Naive thymus-derived CD4-positive, alpha-beta T cell (primary cell): ENCODE measurements at regions not wholly inside any gene's neighbourhood (a gene's known extent, or its start where the extent isn't known, plus 50 kb on each side); places are given as distances from the start of the nearest gene placed in this dataset.

Experiments
- ATAC-seq: fragments of 150-1000 bp; cut with Tn5 transposase; 2 replicates; pipeline ENCODE4 v1.10.0; 2021; ENCODE audit warnings: mild to moderate bottlenecking, moderate library complexity
- CTCF ChIA-PET: fragments of 350-600 bp; sonication (Branson Sonifier 250); formaldehyde crosslinking; loops from one replicate; lab custom pipeline; 2021; ENCODE audit warnings: antibody characterized with exemption; lab: Charles Lee
- POLR2A ChIA-PET: fragments of 350-600 bp; sonication (Branson Sonifier 250); formaldehyde crosslinking; loops from one replicate; lab custom pipeline; 2021; ENCODE audit warnings: antibody characterized with exemption, inconsistent platforms; lab: Charles Lee
- DNase-seq, 9 donors: peaks; one replicate each; pipeline versions ENCODE4 v3.0.0 to v3.0.0-alpha.2; 2020 to 2022; ENCODE audit warnings: mixed read lengths in 1 of 9
- H3K27ac ChIP-seq: one replicate; pipeline ENCODE4 v1.7.0; 2013; ENCODE audit warnings: mild to moderate bottlenecking, low read depth, low read length, moderate library complexity
- H3K27me3 ChIP-seq, 2 donors: one replicate each; pipeline ENCODE4 v1.7.0; 2013; ENCODE audit warnings: low read length in 2 of 2, mild to moderate bottlenecking in 2 of 2, moderate library complexity in 2 of 2; ENCODE audit not compliant: control insufficient read depth in 2 of 2, insufficient read depth in 2 of 2
- H3K36me3 ChIP-seq, 3 experiments: 1 replicate in 2 of 3; 2 replicates in 1 of 3; pipeline ENCODE4 v1.7.0; 2013; ENCODE audit warnings: low read length in 3 of 3, mild to moderate bottlenecking in 3 of 3, moderate library complexity in 1 of 3; ENCODE audit not compliant: insufficient read depth in 3 of 3, control insufficient read depth in 2 of 3
- H3K4me1 ChIP-seq, 2 donors: one replicate each; pipeline ENCODE4 v1.7.0; 2013; ENCODE audit warnings: low read length in 2 of 2, mild to moderate bottlenecking in 2 of 2, moderate library complexity in 1 of 2; ENCODE audit not compliant: control insufficient read depth in 2 of 2, insufficient read depth in 2 of 2
- H3K4me3 ChIP-seq: 2 replicates; pipeline ENCODE4 v1.7.0; 2013; ENCODE audit warnings: mild to moderate bottlenecking, low read length
- H3K9me3 ChIP-seq, 3 experiments: 1 replicate in 2 of 3; 2 replicates in 1 of 3; pipeline ENCODE4 v1.7.0; 2013; ENCODE audit warnings: low read length in 3 of 3; ENCODE audit not compliant: control insufficient read depth in 2 of 3
- H3K27ac Mint-ChIP-seq, 9 donors: one replicate each; pipeline ENCODE4 v1.8.0; 2020 to 2022; ENCODE audit warnings: mixed read lengths in 9 of 9, mild to moderate bottlenecking in 8 of 9, moderate library complexity in 5 of 9, inconsistent platforms in 2 of 9
- H3K27me3 Mint-ChIP-seq, 5 donors: one replicate each; pipeline ENCODE4 v1.8.0; 2021 to 2022; ENCODE audit warnings: mixed read lengths in 5 of 5, mild to moderate bottlenecking in 1 of 5
- H3K36me3 Mint-ChIP-seq, 5 donors: one replicate each; pipeline ENCODE4 v1.8.0; 2020 to 2022; ENCODE audit warnings: mixed read lengths in 5 of 5, mild to moderate bottlenecking in 3 of 5, inconsistent platforms in 1 of 5
- H3K4me1 Mint-ChIP-seq, 7 donors: one replicate each; pipeline ENCODE4 v1.8.0; 2020 to 2022; ENCODE audit warnings: mixed read lengths in 7 of 7, mild to moderate bottlenecking in 3 of 7, inconsistent platforms in 1 of 7
- H3K4me3 Mint-ChIP-seq, 10 donors: one replicate each; pipeline ENCODE4 v1.8.0; 2020 to 2022; ENCODE audit warnings: mild to moderate bottlenecking in 10 of 10, mixed read lengths in 10 of 10, moderate library complexity in 6 of 10, inconsistent platforms in 2 of 10
- H3K9me3 Mint-ChIP-seq, 11 donors: one replicate each; pipeline ENCODE4 v1.8.0; 2020 to 2022; ENCODE audit warnings: mixed read lengths in 11 of 11, mild to moderate bottlenecking in 4 of 11, inconsistent platforms in 1 of 11, moderate library complexity in 1 of 11
- intact Hi-C, 2 donors: fragments of 100-400 bp; cut with micrococcal nuclease; formaldehyde crosslinking; loops; one replicate each; pipeline ENCODE4 v1.15.1; 2023

GRCh38 chr1:94602316-94602715 lies 60.8 kb upstream of the F3 start:
- CTCF ChIA-PET = interaction anchor here (0.5 kb wide), 1 partner anchor 1761 kb away, joined by 3 read pairs; no protein-coding TSS in a partner anchor
- POLR2A ChIA-PET = no interaction called here
- ATAC-seq (peak; percentile 81), DNase-seq (peak in 1 of 9 donors; percentile 23)
- no peaks in the 10 kb centered on the region for H3K27me3 ChIP-seq
- no peak overlapping the region for H3K27ac ChIP-seq
- H3K27me3 Mint-ChIP-seq = peaks cover 34 to 55% (median 40%) of the 10 kb centered on the region in 5 donors
- no peaks in the 10 kb centered on the region for H3K36me3 Mint-ChIP-seq
- no peaks in the 10 kb centered on the region for H3K4me1 ChIP-seq
- peak overlapping the region in 3 of 10 donors; percentile 2 to 86 (median 24) for H3K4me3 Mint-ChIP-seq
- peak overlapping the region in 1 of 9 donors; percentile 82 for H3K27ac Mint-ChIP-seq
- H3K36me3 ChIP-seq = no peaks in the 10 kb centered on the region
- H3K4me1 Mint-ChIP-seq = peaks cover 0 to 22% (median 7%) of the 10 kb centered on the region in 7 donors
- H3K9me3 ChIP-seq = no peaks in the 10 kb centered on the region
- intact Hi-C loops = loop anchor here in 1 of 2 donors (10.0 kb wide), 1 partner anchor 202 kb away; no protein-coding TSS in a partner anchor
- H3K4me3 ChIP-seq = no peak overlapping the region
- peaks cover 0 to 6% (median 0%) of the 10 kb centered on the region in 11 donors for H3K9me3 Mint-ChIP-seq

- Histone ChIP-seq H3K36me3 (no peaks in the 10 kb centered on the region), H3K4me1 (no peaks in the 10 kb centered on the region), H3K9me3 (no peaks in the 10 kb centered on the region), H3K27me3 (no peaks in the 10 kb centered on the region), H3K4me3 (no peak overlapping the region), H3K27ac (no peak overlapping the region)
- intact Hi-C loops = loop anchor here in 1 of 2 donors (10.0 kb wide), 1 partner anchor 204 kb away; no protein-coding TSS in a partner anchor
- ATAC-seq = no peak
- Mint-ChIP-seq H3K36me3 (no peaks in the 10 kb centered on the region), H3K27ac (no peak overlapping the region), H3K9me3 (peaks cover 0 to 6% (median 0%) of the 10 kb centered on the region in 11 donors), H3K27me3 (peaks cover 35 to 57% (median 43%) of the 10 kb centered on the region in 5 donors), H3K4me1 (peaks cover 0 to 22% (median 7%) of the 10 kb centered on the region in 7 donors), H3K4me3 (no peak overlapping the region)
- ChIA-PET POLR2A (no interaction called here), CTCF (no interaction called here)
- no peak for DNase-seq
Observed at GRCh38 chr1:94600556-94600955, 59.0 kb upstream of the F3 start.

- H3K9me3 Mint-ChIP-seq = peaks cover 0 to 6% (median 0%) of the 10 kb centered on the region in 11 donors
Observed at GRCh38 chr1:94599095-94599813, 57.7 kb upstream of the F3 start.

DNA sequence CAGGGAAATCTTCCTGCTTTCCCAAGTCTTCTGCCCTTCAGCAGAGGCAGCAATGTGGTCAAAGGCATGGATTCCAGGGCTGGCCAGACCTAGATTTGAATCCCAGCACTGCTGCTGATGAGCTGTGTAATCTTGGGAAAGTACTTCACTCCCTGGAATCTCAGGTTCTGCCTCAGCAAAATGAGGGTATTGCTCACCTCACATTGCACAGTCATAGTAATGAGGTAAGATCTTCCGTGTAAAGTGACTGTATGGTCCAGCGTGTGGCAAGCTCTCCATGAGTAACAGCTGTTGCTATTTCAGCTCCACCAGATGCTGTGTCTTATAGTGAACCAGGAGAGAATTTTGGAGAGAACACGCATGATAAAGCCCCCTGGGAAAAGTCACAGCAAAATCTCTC lies 56.1 kb upstream of the F3 start:
- DNase-seq = no peak
- H3K36me3 Mint-ChIP-seq = no peaks in the 10 kb centered on the region
- intact Hi-C loops = no loop called here
- H3K27me3 Mint-ChIP-seq = peaks cover 14 to 41% (median 26%) of the 10 kb centered on the region in 5 donors
- H3K4me3 Mint-ChIP-seq = no peak overlapping the region
- H3K4me1 Mint-ChIP-seq = peaks cover 0 to 12% (median 6%) of the 10 kb centered on the region in 7 donors
- ATAC-seq = no peak
- Histone ChIP-seq H3K36me3 (no peaks in the 10 kb centered on the region), H3K4me3 (no peak overlapping the region), H3K4me1 (no peaks in the 10 kb centered on the region), H3K27me3 (no peaks in the 10 kb centered on the region), H3K9me3 (no peaks in the 10 kb centered on the region), H3K27ac (no peak overlapping the region)
- H3K27ac Mint-ChIP-seq = no peak overlapping the region
- ChIA-PET POLR2A (no interaction called here), CTCF (no interaction called here)
- H3K9me3 Mint-ChIP-seq = no peaks in the 10 kb centered on the region

More at GRCh38 chr1:94599095-94599813, 57.7 kb upstream of the F3 start:
- Mint-ChIP-seq H3K27me3 (peaks cover 26 to 51% (median 37%) of the 10 kb centered on the region in 5 donors), H3K4me1 (peaks cover 0 to 22% (median 7%) of the 10 kb centered on the region in 7 donors), H3K27ac (no peak overlapping the region), H3K4me3 (no peak overlapping the region), H3K36me3 (no peaks in the 10 kb centered on the region)
- CTCF ChIA-PET = no interaction called here
- no peak for DNase-seq
- Histone ChIP-seq H3K9me3 (no peaks in the 10 kb centered on the region), H3K36me3 (no peaks in the 10 kb centered on the region), H3K27ac (no peak overlapping the region), H3K4me1 (no peaks in the 10 kb centered on the region), H3K27me3 (no peaks in the 10 kb centered on the region), H3K4me3 (no peak overlapping the region)
- intact Hi-C loops = no loop called here
- ATAC-seq = no peak
- POLR2A ChIA-PET = no interaction called here

DNA sequence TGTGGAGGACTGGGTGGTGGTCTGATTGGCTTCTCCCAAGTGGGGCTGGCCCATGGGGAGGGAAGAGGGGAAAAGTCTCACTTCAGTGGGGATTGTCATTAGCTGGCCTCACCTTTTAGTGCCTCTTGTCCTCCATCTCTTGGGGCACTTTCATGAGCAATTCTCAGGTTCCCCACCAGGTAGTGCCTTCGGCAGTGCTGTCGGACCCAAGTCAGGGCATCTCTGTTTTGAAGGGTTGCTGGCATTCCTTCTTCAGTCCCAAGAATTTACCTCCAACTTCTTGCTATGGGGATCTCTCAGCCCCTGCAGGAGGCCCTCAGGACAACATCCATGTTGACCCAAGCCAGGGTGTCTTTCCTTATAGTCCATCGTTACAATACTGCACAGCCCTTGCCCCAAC lies 54.7 kb upstream of the F3 start:
- Histone ChIP-seq H3K27me3 (no peaks in the 10 kb centered on the region), H3K36me3 (no peaks in the 10 kb centered on the region), H3K9me3 (no peaks in the 10 kb centered on the region), H3K4me1 (no peaks in the 10 kb centered on the region), H3K27ac (no peak overlapping the region), H3K4me3 (no peak overlapping the region)
- H3K4me1 Mint-ChIP-seq = no peaks in the 10 kb centered on the region
- H3K36me3 Mint-ChIP-seq = no peaks in the 10 kb centered on the region
- ATAC-seq = no peak
- H3K9me3 Mint-ChIP-seq = no peaks in the 10 kb centered on the region
- intact Hi-C loops = no loop called here
- ChIA-PET CTCF (no interaction called here), POLR2A (no interaction called here)
- DNase-seq = no peak
- peaks cover 6 to 28% (median 20%) of the 10 kb centered on the region in 5 donors for H3K27me3 Mint-ChIP-seq
- no peak overlapping the region for H3K27ac Mint-ChIP-seq
- no peak overlapping the region for H3K4me3 Mint-ChIP-seq

GRCh38 chr1:94595658-94596057 lies 54.1 kb upstream of the F3 start:
- no peak overlapping the region for H3K4me3 Mint-ChIP-seq
- H3K9me3 Mint-ChIP-seq = no peaks in the 10 kb centered on the region
- no peak overlapping the region for H3K27ac Mint-ChIP-seq
- no peak for DNase-seq
- Histone ChIP-seq H3K4me3 (no peak overlapping the region), H3K9me3 (no peaks in the 10 kb centered on the region), H3K27ac (no peak overlapping the region), H3K36me3 (no peaks in the 10 kb centered on the region), H3K4me1 (no peaks in the 10 kb centered on the region), H3K27me3 (no peaks in the 10 kb centered on the region)
- CTCF ChIA-PET = no interaction called here
- no peak for ATAC-seq
- no peaks in the 10 kb centered on the region for H3K36me3 Mint-ChIP-seq
- H3K4me1 Mint-ChIP-seq = no peaks in the 10 kb centered on the region
- POLR2A ChIA-PET = no interaction called here
- intact Hi-C loops = no loop called here
- peaks cover 5 to 22% (median 20%) of the 10 kb centered on the region in 5 donors for H3K27me3 Mint-ChIP-seq

DNA sequence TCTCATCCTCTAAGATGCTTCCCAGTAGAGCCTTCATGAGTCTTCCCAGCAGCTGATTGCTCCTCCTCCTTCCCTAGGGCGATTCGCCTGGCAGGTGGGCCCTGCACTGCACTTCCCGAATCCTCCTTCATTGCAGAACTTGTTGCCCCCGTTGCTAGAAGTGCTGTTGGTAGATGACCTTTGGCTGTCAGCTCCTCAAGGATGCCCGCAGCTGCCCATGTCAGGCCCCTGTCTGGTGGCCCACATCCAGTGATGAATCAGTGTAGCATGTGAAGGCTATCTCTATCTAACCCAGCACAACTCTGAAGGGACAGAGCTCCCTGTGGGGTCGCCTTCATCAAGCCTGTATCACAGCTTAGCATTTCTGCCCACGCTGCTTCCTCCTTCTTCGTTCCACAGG lies 52.1 kb upstream of the F3 start:
- H3K9me3 ChIP-seq = no peaks in the 10 kb centered on the region
- ChIA-PET CTCF (no interaction called here), POLR2A (no interaction called here)
- no peaks in the 10 kb centered on the region for H3K4me1 ChIP-seq
- H3K36me3 Mint-ChIP-seq = no peaks in the 10 kb centered on the region
- intact Hi-C loops = no loop called here
- no peaks in the 10 kb centered on the region for H3K36me3 ChIP-seq
- DNase-seq (no peak), ATAC-seq (no peak)
- no peak overlapping the region for H3K4me3 ChIP-seq
- H3K27me3 Mint-ChIP-seq = peaks cover 5 to 22% (median 11%) of the 10 kb centered on the region in 5 donors
- H3K4me3 Mint-ChIP-seq = no peak overlapping the region
- no peaks in the 10 kb centered on the region for H3K4me1 Mint-ChIP-seq
- H3K27ac Mint-ChIP-seq = no peak overlapping the region
- no peak overlapping the region for H3K27ac ChIP-seq
- no peaks in the 10 kb centered on the region for H3K27me3 ChIP-seq
- no peaks in the 10 kb centered on the region for H3K9me3 Mint-ChIP-seq
